NCI-H2081 (cell line): ENCODE measurements at regions not wholly inside any gene's neighbourhood (a gene's known extent, or its start where the extent isn't known, plus 50 kb on each side); places are given as distances from the start of the nearest gene placed in this dataset.

ENCODE experiments used
- DNase-seq, 2 experiments: peaks; one replicate each; lab custom pipeline; 2025; lab: John Stamatoyannopoulos, UW

GRCh38 chr4:185987961-185988627, 80.9 kb upstream of the TLR3 start:
- DNase-seq = no peak

- DNase-seq = no peak
Measured at GRCh38 chr4:185991770-185992169, 77.2 kb upstream of the TLR3 start.

GRCh38 chr4:185992585-185992984, 76.4 kb upstream of the TLR3 start:
- no peak for DNase-seq

GRCh38 chr4:185993328-185993973, 75.5 kb upstream of the TLR3 start:
- no peak for DNase-seq

- DNase-seq = no peak
Measured at GRCh38 chr4:185994750-185995149, 74.2 kb upstream of the TLR3 start.

- DNase-seq = no peak
Measured at GRCh38 chr4:185995665-185996064, 73.3 kb upstream of the TLR3 start.

GRCh38 chr4:185997296-185997695, 71.7 kb upstream of the TLR3 start:
- no peak for DNase-seq

GRCh38 chr4:185998791-185999190, 70.2 kb upstream of the TLR3 start:
- DNase-seq = no peak

GRCh38 chr4:185999207-185999606, 69.7 kb upstream of the TLR3 start:
- no peak for DNase-seq

GRCh38 chr4:186002853-186003252, 66.1 kb upstream of the TLR3 start:
- no peak for DNase-seq

GRCh38 chr4:186003746-186004145, 65.2 kb upstream of the TLR3 start:
- no peak for DNase-seq

GRCh38 chr4:186008057-186008456, 60.9 kb upstream of the TLR3 start:
- DNase-seq = no peak

GRCh38 chr4:186009976-186010375, 59.0 kb upstream of the TLR3 start:
- DNase-seq = no peak

- no peak for DNase-seq
Measured at GRCh38 chr4:186010821-186011220, 58.1 kb upstream of the TLR3 start.

- no peak for DNase-seq
Measured at GRCh38 chr4:186012071-186012470, 56.9 kb upstream of the TLR3 start.

GRCh38 chr4:186013419-186014186, 55.4 kb upstream of the TLR3 start:
- DNase-seq = no peak

- DNase-seq = no peak
Measured at GRCh38 chr4:186015212-186015817, 53.6 kb upstream of the TLR3 start.

GRCh38 chr4:186016796-186017195, 52.2 kb upstream of the TLR3 start:
- DNase-seq = no peak

GRCh38 chr4:186017801-186018200, 51.2 kb upstream of the TLR3 start:
- DNase-seq = no peak

- DNase-seq = no peak
Measured at GRCh38 chr4:186018261-186018660, 50.7 kb upstream of the TLR3 start.

GRCh38 chr4:186018784-186019183, 50.2 kb upstream of the TLR3 start:
- DNase-seq = no peak
